GM12873 (cell line): ENCODE measurements at regions not wholly inside any gene's neighbourhood (a gene's known extent, or its start where the extent isn't known, plus 50 kb on each side); places are given as distances from the start of the nearest gene placed in this dataset.

ENCODE experiments used
- CTCF ChIP-seq: IDR thresholded peaks from 2 replicates; pipeline ENCODE4 v1.5.1; 2012; ENCODE audit warnings: low read depth, mild to moderate bottlenecking, moderate library complexity, low read length, control low read depth; ENCODE audit not compliant: insufficient read depth; ENCODE audit errors: missing control alignments

GRCh38 chrX:65821721-65822496 is 154.5 kb downstream of the MSN start:
- no peak for TF ChIP-seq CTCF

- no peak for TF ChIP-seq CTCF
These were observed 145.8 kb downstream of the MSN start for GRCh38 chrX:65813245-65813644.

GRCh38 chrX:65811558-65812228 is 144.2 kb downstream of the MSN start:
- TF ChIP-seq CTCF = no peak
